ENCODE measurements at regions not wholly inside any gene's neighbourhood (a gene's known extent, or its start where the extent isn't known, plus 50 kb on each side); places are given as distances from the start of the nearest gene placed in this dataset.
"Not testable (repeated sequence)": the region's sequence is repeated elsewhere in the genome, so short reads cannot be mapped to it uniquely, and the experiment has no call there.

DNA sequence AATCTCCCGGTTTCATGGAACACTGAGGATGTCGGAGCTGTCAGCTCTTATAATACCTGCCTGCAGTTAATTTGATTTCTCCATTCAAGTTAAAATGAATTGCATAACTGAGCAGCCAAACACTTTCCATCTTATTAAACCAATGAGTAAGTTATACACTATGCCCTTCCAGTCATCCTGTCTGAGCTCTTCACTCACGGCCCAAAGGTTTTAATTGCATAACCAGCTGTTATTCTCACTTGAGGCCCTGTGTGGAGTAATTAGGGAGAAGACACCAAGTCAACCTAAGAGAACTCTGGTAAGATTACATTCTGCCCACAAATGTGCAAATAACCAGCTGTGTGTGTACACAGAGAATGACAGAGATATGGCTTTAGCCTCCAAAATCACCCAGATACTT lies 303.5 kb downstream of the TBC1D4 start:
- DNase-seq (ENCODE audit: low spot score in 2 of 2, unreplicated experiment in 2 of 2) = no peak
- Mint-ChIP-seq H3K9me3 (peaks cover 12% of the 10 kb centered on the region), H3K36me3 (no peaks in the 10 kb centered on the region), H3K4me3 (no peak overlapping the region), H3K27me3 (ENCODE audit: low read depth) (no peaks in the 10 kb centered on the region), H3K27ac (no peak overlapping the region), H3K4me1 (peaks cover 15% of the 10 kb centered on the region)
- TF ChIP-seq, protein P1, sequence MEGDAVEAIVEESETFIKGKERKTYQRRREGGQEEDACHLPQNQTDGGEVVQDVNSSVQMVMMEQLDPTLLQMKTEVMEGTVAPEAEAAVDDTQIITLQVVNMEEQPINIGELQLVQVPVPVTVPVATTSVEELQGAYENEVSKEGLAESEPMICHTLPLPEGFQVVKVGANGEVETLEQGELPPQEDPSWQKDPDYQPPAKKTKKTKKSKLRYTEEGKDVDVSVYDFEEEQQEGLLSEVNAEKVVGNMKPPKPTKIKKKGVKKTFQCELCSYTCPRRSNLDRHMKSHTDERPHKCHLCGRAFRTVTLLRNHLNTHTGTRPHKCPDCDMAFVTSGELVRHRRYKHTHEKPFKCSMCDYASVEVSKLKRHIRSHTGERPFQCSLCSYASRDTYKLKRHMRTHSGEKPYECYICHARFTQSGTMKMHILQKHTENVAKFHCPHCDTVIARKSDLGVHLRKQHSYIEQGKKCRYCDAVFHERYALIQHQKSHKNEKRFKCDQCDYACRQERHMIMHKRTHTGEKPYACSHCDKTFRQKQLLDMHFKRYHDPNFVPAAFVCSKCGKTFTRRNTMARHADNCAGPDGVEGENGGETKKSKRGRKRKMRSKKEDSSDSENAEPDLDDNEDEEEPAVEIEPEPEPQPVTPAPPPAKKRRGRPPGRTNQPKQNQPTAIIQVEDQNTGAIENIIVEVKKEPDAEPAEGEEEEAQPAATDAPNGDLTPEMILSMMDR (IDR thresholded peaks at IDR 0.05; ENCODE audit: unreplicated experiment) = no peak

DNA sequence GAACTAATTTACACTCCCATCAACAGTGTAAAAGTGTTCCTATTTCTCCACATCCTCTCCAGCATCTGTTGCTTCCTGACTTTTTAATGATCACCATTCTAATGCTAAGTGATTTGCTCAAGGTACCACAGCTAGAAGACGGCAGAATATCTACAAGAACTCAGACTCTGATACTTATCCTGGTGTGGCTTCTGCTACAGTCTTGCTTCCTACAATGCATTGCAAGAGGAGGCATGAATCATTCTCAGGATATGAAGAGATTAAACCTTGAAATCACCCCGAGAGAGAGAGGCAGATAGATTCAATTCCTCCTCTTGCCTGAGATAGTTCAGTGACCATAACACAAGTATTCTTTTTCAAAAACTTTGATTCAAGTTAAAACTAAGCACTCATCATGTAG lies 306.4 kb downstream of the TBC1D4 start:
- Mint-ChIP-seq H3K27me3 (ENCODE audit: low read depth) (no peaks in the 10 kb centered on the region), H3K9me3 (peaks cover 6% of the 10 kb centered on the region), H3K4me1 (no peaks in the 10 kb centered on the region), H3K36me3 (no peaks in the 10 kb centered on the region), H3K27ac (no peak overlapping the region), H3K4me3 (no peak overlapping the region)
- TF ChIP-seq, protein P1 (IDR thresholded peaks at IDR 0.05; ENCODE audit: unreplicated experiment) = no peak
- no peak for DNase-seq (ENCODE audit: low spot score in 2 of 2, unreplicated experiment in 2 of 2)

DNA sequence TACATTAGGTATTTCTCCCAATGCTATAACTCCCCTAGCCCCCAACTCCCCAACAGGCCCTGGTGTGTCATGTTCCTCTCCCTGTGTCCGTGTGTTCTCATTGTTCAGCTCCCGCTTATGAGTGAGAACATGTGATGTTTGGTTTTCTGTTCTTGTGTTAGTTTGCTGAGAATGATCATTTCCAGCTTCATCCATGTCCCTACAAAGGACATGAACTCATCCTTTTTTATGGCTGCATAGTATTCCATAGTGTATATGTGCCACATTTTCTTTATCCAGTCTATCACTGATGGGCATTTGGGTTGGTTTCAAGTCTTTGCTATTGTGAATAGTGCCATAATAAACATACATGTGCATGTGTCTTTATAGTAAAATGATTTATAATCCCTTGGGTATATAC lies 306.9 kb downstream of the TBC1D4 start:
- not testable (repeated sequence) for H3K27ac Mint-ChIP-seq; H3K36me3 Mint-ChIP-seq; DNase-seq (ENCODE audit: low spot score in 2 of 2, unreplicated experiment in 2 of 2); H3K27me3 Mint-ChIP-seq (ENCODE audit: low read depth); H3K9me3 Mint-ChIP-seq; H3K4me1 Mint-ChIP-seq; H3K4me3 Mint-ChIP-seq

DNA sequence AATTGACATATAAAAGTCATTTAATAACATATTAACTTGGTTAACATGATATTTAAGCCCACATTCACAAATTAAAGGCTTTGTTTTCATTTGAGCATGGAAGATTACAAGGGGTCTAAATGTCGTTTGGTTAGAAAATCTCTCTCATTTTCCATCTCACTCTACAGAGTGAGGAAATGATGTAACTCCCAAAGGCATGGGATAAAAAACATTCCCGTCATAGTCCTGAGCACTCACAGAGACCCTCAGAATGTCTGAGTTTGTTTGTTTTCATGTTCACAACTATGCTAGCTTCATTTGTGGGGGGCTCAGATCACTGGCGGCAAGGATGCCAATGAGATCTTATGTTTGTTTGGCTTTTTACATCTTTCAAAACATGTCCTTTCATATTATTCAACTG lies 307.5 kb downstream of the TBC1D4 start:
- no peaks in the 10 kb centered on the region for H3K36me3 Mint-ChIP-seq
- H3K27ac Mint-ChIP-seq = no peak overlapping the region
- H3K27me3 Mint-ChIP-seq (ENCODE audit: low read depth) = no peaks in the 10 kb centered on the region
- no peaks in the 10 kb centered on the region for H3K4me1 Mint-ChIP-seq
- H3K9me3 Mint-ChIP-seq = peaks cover 6% of the 10 kb centered on the region
- TF ChIP-seq, protein P1 (IDR thresholded peaks at IDR 0.05; ENCODE audit: unreplicated experiment) = no peak
- DNase-seq (ENCODE audit: low spot score in 2 of 2, unreplicated experiment in 2 of 2) = no peak
- H3K4me3 Mint-ChIP-seq = no peak overlapping the region

DNA sequence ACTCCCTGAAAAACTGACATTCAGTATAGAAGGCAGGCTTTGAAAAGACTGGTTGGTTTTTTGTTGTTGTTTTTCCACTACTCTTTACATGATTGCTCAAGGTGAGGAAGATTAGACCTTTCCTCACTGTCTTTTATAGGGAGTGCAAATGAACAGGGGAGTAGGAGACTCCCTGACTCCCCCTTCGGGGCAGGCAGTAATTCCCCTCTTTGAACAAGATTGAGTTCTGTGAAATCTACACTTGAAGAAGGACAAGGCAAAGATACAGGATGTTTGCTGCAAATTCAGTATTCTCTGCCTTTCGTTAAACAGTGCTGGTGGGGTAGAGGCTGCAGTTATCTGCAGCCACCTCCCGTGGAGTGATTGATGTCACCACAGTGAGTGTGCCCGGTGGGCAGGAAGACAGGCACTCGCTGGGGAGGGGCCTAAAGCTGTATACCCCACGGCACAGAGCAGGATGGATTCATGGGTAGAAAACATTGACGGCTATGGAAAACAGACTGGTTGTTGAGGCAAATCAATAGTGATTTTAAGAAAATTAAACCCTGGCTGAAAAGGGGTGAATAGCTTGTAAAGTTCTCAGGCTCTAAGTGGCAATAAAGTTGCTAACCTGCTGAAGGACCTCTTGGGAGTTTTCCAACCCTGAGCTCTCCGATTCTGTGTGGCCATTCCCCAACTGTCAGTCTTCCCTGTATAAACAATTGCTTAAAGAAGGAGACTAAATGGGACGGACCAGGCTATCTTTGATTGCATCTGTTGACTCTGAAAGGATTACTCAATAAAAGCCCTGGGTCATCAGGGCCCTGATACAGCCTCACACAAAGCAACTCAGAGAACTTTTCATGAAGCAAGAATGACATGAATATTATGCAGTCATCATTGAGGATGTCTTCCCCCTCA lies 308.3 kb downstream of the TBC1D4 start:
- H3K36me3 Mint-ChIP-seq = no peaks in the 10 kb centered on the region
- no peaks in the 10 kb centered on the region for H3K27me3 Mint-ChIP-seq (ENCODE audit: low read depth)
- H3K4me3 Mint-ChIP-seq = no peak overlapping the region
- DNase-seq (ENCODE audit: low spot score in 2 of 2, unreplicated experiment in 2 of 2) = no peak
- TF ChIP-seq, protein P1 (IDR thresholded peaks at IDR 0.05; ENCODE audit: unreplicated experiment) = no peak
- no peak overlapping the region for H3K27ac Mint-ChIP-seq
- peaks cover 6% of the 10 kb centered on the region for H3K9me3 Mint-ChIP-seq
- H3K4me1 Mint-ChIP-seq = no peaks in the 10 kb centered on the region

DNA sequence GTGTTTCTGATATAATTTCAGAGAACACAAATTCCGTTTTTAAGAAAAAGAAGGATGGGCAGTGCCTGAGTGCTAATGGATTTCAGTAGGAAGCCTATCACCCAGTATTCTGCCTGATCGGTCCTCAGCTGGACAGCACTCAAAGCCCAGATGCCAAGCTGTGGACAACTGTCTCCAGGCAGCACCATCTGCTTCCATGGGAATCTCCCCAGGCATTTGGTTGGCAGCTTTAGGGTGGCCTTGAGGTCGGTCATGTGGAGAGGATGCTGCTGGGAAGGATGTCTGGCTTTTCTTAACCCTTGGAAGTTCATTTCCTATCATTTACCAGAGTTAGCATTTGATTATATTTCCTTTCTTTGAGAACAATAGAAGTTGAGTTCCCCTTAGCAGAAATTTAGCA lies 311.7 kb downstream of the TBC1D4 start:
- DNase-seq (ENCODE audit: low spot score in 2 of 2, unreplicated experiment in 2 of 2) = no peak
- TF ChIP-seq, protein P1 (IDR thresholded peaks at IDR 0.05; ENCODE audit: unreplicated experiment) = no peak
- no peaks in the 10 kb centered on the region for H3K4me1 Mint-ChIP-seq
- H3K4me3 Mint-ChIP-seq = no peak overlapping the region
- H3K27ac Mint-ChIP-seq = no peak overlapping the region
- H3K36me3 Mint-ChIP-seq = no peaks in the 10 kb centered on the region
- no peaks in the 10 kb centered on the region for H3K27me3 Mint-ChIP-seq (ENCODE audit: low read depth)
- no peaks in the 10 kb centered on the region for H3K9me3 Mint-ChIP-seq
